ENCODE measurements at regions not wholly inside any gene's neighbourhood (a gene's known extent, or its start where the extent isn't known, plus 50 kb on each side); places are given as distances from the start of the nearest gene placed in this dataset.

DNA sequence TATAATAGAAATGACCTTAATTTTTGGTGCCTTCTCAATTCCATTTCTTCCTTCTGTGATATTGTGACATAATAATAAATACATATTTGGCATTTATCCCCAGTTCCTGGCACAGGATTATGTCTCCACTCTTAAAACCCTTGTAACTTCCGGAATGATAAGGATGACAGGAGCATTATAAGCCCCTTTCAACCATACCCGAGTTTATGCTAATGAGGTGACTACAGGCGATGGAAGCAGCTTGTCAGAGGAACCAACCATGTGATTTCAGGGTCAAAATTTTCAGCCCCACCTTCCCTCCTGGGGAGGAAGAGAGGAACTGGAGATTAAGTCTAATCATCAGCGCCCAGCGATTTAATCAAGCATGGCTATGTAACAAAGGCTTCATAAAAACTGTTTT is 528.5 kb upstream of the CRIM1 start:
- no peak for TF ChIP-seq CTCF (IDR thresholded peaks at IDR 0.05; ENCODE audit: low read depth, low read length, missing input control)
- TF ChIP-seq GABPA (IDR thresholded peaks at IDR 0.05 in 1 of 2, conservative IDR thresholded peaks at IDR 0.05 in 1 of 2) = no peak
- no peak for TF ChIP-seq EGR1 (IDR thresholded peaks at IDR 0.05; ENCODE audit: low read depth in 2 of 2)
- no peak for TF ChIP-seq ATF3 (IDR thresholded peaks at IDR 0.05)
- TF ChIP-seq, protein P1, sequence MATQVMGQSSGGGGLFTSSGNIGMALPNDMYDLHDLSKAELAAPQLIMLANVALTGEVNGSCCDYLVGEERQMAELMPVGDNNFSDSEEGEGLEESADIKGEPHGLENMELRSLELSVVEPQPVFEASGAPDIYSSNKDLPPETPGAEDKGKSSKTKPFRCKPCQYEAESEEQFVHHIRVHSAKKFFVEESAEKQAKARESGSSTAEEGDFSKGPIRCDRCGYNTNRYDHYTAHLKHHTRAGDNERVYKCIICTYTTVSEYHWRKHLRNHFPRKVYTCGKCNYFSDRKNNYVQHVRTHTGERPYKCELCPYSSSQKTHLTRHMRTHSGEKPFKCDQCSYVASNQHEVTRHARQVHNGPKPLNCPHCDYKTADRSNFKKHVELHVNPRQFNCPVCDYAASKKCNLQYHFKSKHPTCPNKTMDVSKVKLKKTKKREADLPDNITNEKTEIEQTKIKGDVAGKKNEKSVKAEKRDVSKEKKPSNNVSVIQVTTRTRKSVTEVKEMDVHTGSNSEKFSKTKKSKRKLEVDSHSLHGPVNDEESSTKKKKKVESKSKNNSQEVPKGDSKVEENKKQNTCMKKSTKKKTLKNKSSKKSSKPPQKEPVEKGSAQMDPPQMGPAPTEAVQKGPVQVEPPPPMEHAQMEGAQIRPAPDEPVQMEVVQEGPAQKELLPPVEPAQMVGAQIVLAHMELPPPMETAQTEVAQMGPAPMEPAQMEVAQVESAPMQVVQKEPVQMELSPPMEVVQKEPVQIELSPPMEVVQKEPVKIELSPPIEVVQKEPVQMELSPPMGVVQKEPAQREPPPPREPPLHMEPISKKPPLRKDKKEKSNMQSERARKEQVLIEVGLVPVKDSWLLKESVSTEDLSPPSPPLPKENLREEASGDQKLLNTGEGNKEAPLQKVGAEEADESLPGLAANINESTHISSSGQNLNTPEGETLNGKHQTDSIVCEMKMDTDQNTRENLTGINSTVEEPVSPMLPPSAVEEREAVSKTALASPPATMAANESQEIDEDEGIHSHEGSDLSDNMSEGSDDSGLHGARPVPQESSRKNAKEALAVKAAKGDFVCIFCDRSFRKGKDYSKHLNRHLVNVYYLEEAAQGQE (IDR thresholded peaks at IDR 0.05) = no peak
- no peak for TF ChIP-seq RXRA (IDR thresholded peaks at IDR 0.05)
- no peak for TF ChIP-seq TAF1 (conservative IDR thresholded peaks at IDR 0.05)
- TF ChIP-seq JUND (IDR thresholded peaks at IDR 0.05) = no peak
- TF ChIP-seq YY1 (IDR thresholded peaks at IDR 0.05) = no peak
- no peak for TF ChIP-seq SP1 (IDR thresholded peaks at IDR 0.05)
- TF ChIP-seq FOXA1 (IDR thresholded peaks at IDR 0.05) = no peak
